ENCODE measurements at regions not wholly inside any gene's neighbourhood (a gene's known extent, or its start where the extent isn't known, plus 50 kb on each side); places are given as distances from the start of the nearest gene placed in this dataset.
"Not testable (repeated sequence)": the region's sequence is repeated elsewhere in the genome, so short reads cannot be mapped to it uniquely, and the experiment has no call there.

GRCh38 chr2:47715552-47715951 lies 67.4 kb upstream of the MSH6 start:
- Histone ChIP-seq H3K9me3 (replicated peaks in 1 of 3) (no peaks in the 10 kb centered on the region), H3K27me3 (no peaks in the 10 kb centered on the region), H3K27ac (no peak overlapping the region), H3K4me1 (replicated peaks in 1 of 2) (no peaks in the 10 kb centered on the region), H3K4me3 (no peak overlapping the region), H3K36me3 (replicated peaks in 1 of 2) (no peaks in the 10 kb centered on the region)
- no peak for TF ChIP-seq CTCF (IDR thresholded peaks at IDR 0.05)
- intact Hi-C loops (cut with DNase I) = no loop called here
- WGBS, 4 donors = 78 to 89% (median 87%) methylated on average over 7 of the region's 7 CpGs
- DNase-seq = no peak

- H3K36me3 ChIP-seq (replicated peaks in 1 of 2) = no peaks in the 10 kb centered on the region
- 84 to 95% (median 91%) methylated on average over 4 of the region's 4 CpGs for WGBS, 4 donors
- H3K27me3 ChIP-seq = no peaks in the 10 kb centered on the region
- TF ChIP-seq POLR2A (IDR thresholded peaks at IDR 0.05) (no peak), CTCF (IDR thresholded peaks at IDR 0.05) (no peak)
- H3K27ac ChIP-seq = no peak overlapping the region
- H3K9me3 ChIP-seq (replicated peaks in 1 of 3) = no peaks in the 10 kb centered on the region
- DNase-seq = no peak
- no peaks in the 10 kb centered on the region for H3K4me1 ChIP-seq (replicated peaks in 1 of 2)
- intact Hi-C loops (cut with DNase I) = no loop called here
- no peak overlapping the region for H3K4me3 ChIP-seq
Measured at GRCh38 chr2:47708801-47709499, 74.0 kb upstream of the MSH6 start.

GRCh38 chr2:47704287-47704686 lies 78.7 kb upstream of the MSH6 start:
- Histone ChIP-seq H3K36me3 (replicated peaks in 1 of 2) (no peaks in the 10 kb centered on the region), H3K27ac (no peak overlapping the region), H3K4me1 (replicated peaks in 1 of 2) (no peaks in the 10 kb centered on the region), H3K4me3 (no peak overlapping the region), H3K9me3 (replicated peaks in 1 of 3) (no peaks in the 10 kb centered on the region), H3K27me3 (no peaks in the 10 kb centered on the region)
- 22 to 33% (median 29%) methylated on average over 2 of the region's 2 CpGs for WGBS, 4 donors
- DNase-seq = no peak
- TF ChIP-seq POLR2A (IDR thresholded peaks at IDR 0.05) (no peak), CTCF (IDR thresholded peaks at IDR 0.05) (no peak)
- intact Hi-C loops (cut with DNase I) = no loop called here

- DNase-seq = no peak
- H3K27me3 ChIP-seq = no peaks in the 10 kb centered on the region
- H3K4me1 ChIP-seq (replicated peaks in 1 of 2) = no peaks in the 10 kb centered on the region
- no peaks in the 10 kb centered on the region for H3K9me3 ChIP-seq (replicated peaks in 1 of 3)
- TF ChIP-seq CTCF (IDR thresholded peaks at IDR 0.05) = no peak
- TF ChIP-seq POLR2A (IDR thresholded peaks at IDR 0.05) = no peak
- intact Hi-C loops (cut with DNase I) = no loop called here
- H3K36me3 ChIP-seq (replicated peaks in 1 of 2) = no peaks in the 10 kb centered on the region
- H3K27ac ChIP-seq = no peak overlapping the region
- 95 to 100% (median 98%) methylated on average over 1 of the region's 1 CpG for WGBS, 4 donors
- no peak overlapping the region for H3K4me3 ChIP-seq
Measured at GRCh38 chr2:47699533-47700215, 83.3 kb upstream of the MSH6 start.

GRCh38 chr2:47698436-47698972 lies 84.4 kb upstream of the MSH6 start:
- WGBS, 4 donors = 54 to 69% (median 60%) methylated on average over 4 of the region's 4 CpGs
- H3K36me3 ChIP-seq (replicated peaks in 1 of 2); H3K27me3 ChIP-seq; H3K27ac ChIP-seq; H3K4me1 ChIP-seq (replicated peaks in 1 of 2); intact Hi-C loops (cut with DNase I); H3K4me3 ChIP-seq; H3K9me3 ChIP-seq (replicated peaks in 1 of 3): not testable (repeated sequence)
- peak in 1 of 7 donors; percentile 4 for DNase-seq

- intact Hi-C loops (cut with DNase I); DNase-seq; H3K4me3 ChIP-seq; H3K4me1 ChIP-seq (replicated peaks in 1 of 2); H3K27me3 ChIP-seq; H3K9me3 ChIP-seq (replicated peaks in 1 of 3); H3K27ac ChIP-seq; H3K36me3 ChIP-seq (replicated peaks in 1 of 2): not testable (repeated sequence)
- WGBS, 4 donors = 78 to 81% (median 79%) methylated on average over 14 of the region's 14 CpGs
Measured at GRCh38 chr2:47697681-47698435, 85.1 kb upstream of the MSH6 start.
